ENCODE measurements at regions not wholly inside any gene's neighbourhood (a gene's known extent, or its start where the extent isn't known, plus 50 kb on each side); places are given as distances from the start of the nearest gene placed in this dataset.

GRCh38 chr12:16962889-16963288, 356.9 kb upstream of the LMO3 start:
- no peak overlapping the region for H3K4me2 ChIP-seq (ENCODE audit: insufficient read depth, low read length)
- CTCF ChIA-PET (ENCODE audit: low intra/inter-chr PET ratio) = no interaction called here
- TF ChIP-seq TAF1 (IDR thresholded peaks at IDR 0.05; ENCODE audit: control insufficient read depth, extremely low read depth, insufficient read depth, low read length, severe bottlenecking) (no peak), TGIF2 (CRISPR knock-in tag; IDR thresholded peaks at IDR 0.05) (no peak), KLF6 (CRISPR knock-in tag; IDR thresholded peaks at IDR 0.05; ENCODE audit: borderline replicate concordance) (no peak), ZNF23 (CRISPR knock-in tag; IDR thresholded peaks at IDR 0.05) (no peak), HINFP (tag; conservative IDR thresholded peaks at IDR 0.05; ENCODE audit: low read depth) (no peak), PBX2 (CRISPR knock-in tag; IDR thresholded peaks at IDR 0.05; ENCODE audit: low read depth) (no peak), PBX2 (tag; conservative IDR thresholded peaks at IDR 0.05; ENCODE audit: low read depth) (no peak), ZNF143 (CRISPR knock-in tag; IDR thresholded peaks at IDR 0.05) (no peak), EWSR1 (IDR thresholded peaks at IDR 0.05; ENCODE audit: borderline replicate concordance, low read depth, partially characterized antibody) (no peak), ZNF324 (CRISPR knock-in tag; IDR thresholded peaks at IDR 0.05) (no peak), POLR3G (IDR thresholded peaks at IDR 0.05; ENCODE audit: extremely low read depth, insufficient read length, insufficient replicate concordance) (no peak)
- TF ChIP-seq, protein P1, sequence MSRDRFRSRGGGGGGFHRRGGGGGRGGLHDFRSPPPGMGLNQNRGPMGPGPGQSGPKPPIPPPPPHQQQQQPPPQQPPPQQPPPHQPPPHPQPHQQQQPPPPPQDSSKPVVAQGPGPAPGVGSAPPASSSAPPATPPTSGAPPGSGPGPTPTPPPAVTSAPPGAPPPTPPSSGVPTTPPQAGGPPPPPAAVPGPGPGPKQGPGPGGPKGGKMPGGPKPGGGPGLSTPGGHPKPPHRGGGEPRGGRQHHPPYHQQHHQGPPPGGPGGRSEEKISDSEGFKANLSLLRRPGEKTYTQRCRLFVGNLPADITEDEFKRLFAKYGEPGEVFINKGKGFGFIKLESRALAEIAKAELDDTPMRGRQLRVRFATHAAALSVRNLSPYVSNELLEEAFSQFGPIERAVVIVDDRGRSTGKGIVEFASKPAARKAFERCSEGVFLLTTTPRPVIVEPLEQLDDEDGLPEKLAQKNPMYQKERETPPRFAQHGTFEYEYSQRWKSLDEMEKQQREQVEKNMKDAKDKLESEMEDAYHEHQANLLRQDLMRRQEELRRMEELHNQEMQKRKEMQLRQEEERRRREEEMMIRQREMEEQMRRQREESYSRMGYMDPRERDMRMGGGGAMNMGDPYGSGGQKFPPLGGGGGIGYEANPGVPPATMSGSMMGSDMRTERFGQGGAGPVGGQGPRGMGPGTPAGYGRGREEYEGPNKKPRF (IDR thresholded peaks at IDR 0.05; ENCODE audit: low read depth, low read length) = no peak
- TF ChIP-seq, protein P2, sequence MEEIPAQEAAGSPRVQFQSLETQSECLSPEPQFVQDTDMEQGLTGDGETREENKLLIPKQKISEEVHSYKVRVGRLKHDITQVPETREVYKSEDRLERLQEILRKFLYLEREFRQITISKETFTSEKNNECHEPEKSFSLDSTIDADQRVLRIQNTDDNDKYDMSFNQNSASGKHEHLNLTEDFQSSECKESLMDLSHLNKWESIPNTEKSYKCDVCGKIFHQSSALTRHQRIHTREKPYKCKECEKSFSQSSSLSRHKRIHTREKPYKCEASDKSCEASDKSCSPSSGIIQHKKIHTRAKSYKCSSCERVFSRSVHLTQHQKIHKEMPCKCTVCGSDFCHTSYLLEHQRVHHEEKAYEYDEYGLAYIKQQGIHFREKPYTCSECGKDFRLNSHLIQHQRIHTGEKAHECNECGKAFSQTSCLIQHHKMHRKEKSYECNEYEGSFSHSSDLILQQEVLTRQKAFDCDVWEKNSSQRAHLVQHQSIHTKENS (CRISPR knock-in tag; IDR thresholded peaks at IDR 0.05) = no peak
- FAIRE-seq (no peak), DNase-seq (ENCODE audit: extremely low read depth in 1 of 4, low spot score in 3 of 4) (no peak), ATAC-seq (no peak)
- POLR2A ChIA-PET = no interaction called here
- no peaks in the 10 kb centered on the region for H3K9me3 ChIP-seq (replicated peaks; ENCODE audit: control insufficient read depth, insufficient read depth, low read depth, low read length)
- H4K20me1 ChIP-seq (replicated peaks; ENCODE audit: control insufficient read depth, insufficient read depth, low read length) = no peaks in the 10 kb centered on the region
- BruUV-seq (replicated peaks) = no TSS peak
- no peaks in the 10 kb centered on the region for H3K9me1 ChIP-seq (ENCODE audit: control insufficient read depth, insufficient read depth, low read length)
- no peak overlapping the region for H2AFZ ChIP-seq (ENCODE audit: low read depth, low read length)
- no peak overlapping the region for H3K4me3 ChIP-seq
- no peak overlapping the region for H3K27ac ChIP-seq (ENCODE audit: extremely low read depth, low read depth, low read length)
- no peaks in the 10 kb centered on the region for H3K79me2 ChIP-seq (ENCODE audit: control insufficient read depth, insufficient read depth, low read length)
- H3K36me3 ChIP-seq (ENCODE audit: control insufficient read depth, insufficient read depth, low read length) = no peaks in the 10 kb centered on the region
- WGBS (ENCODE audit: insufficient coverage, low coverage, missing lambda C conversion rate) = 0% methylated on average over 2 of the region's 2 CpGs
- H3K27me3 ChIP-seq (ENCODE audit: control insufficient read depth in 2 of 2, insufficient read depth in 2 of 2, low read length in 2 of 2) = no peaks in the 10 kb centered on the region
- no peak overlapping the region for H3K9ac ChIP-seq (ENCODE audit: insufficient read depth in 1 of 2, low read depth in 2 of 2, low read length in 2 of 2)
- in situ Hi-C loops (cut with MboI) = no loop called here
- intact Hi-C loops (cut with micrococcal nuclease) = no loop called here
- H3K4me1 ChIP-seq (replicated peaks in 1 of 2; ENCODE audit: control insufficient read depth in 2 of 2, insufficient read depth in 2 of 2, low read length in 2 of 2) = no peaks in the 10 kb centered on the region

Data from K562 (cell line).